C4-2B (cell line): ENCODE measurements at regions not wholly inside any gene's neighbourhood (a gene's known extent, or its start where the extent isn't known, plus 50 kb on each side); places are given as distances from the start of the nearest gene placed in this dataset.

ENCODE experiments used
- CTCF ChIP-seq: fragments of 450-650 bp; conservative IDR thresholded peaks from 2 replicates; pipeline ENCODE4 v1.5.1; 2017; ENCODE audit warnings: mild to moderate bottlenecking
- ZFX ChIP-seq: fragments of 450-650 bp; IDR thresholded peaks from 2 replicates; pipeline ENCODE4 v1.6.1; 2017

- TF ChIP-seq CTCF, result no peak
- TF ChIP-seq ZFX, result no peak
Measured at GRCh38 chr1:199472018-199472417, 555.5 kb upstream of the NR5A2 start.
